GF-D8 (cell line): ENCODE measurements at regions not wholly inside any gene's neighbourhood (a gene's known extent, or its start where the extent isn't known, plus 50 kb on each side); places are given as distances from the start of the nearest gene placed in this dataset.

Source experiments
- DNase-seq: peaks from one replicate; lab custom pipeline; 2025; lab: John Stamatoyannopoulos, UW

GRCh38 chr13:39858794-39859193, 203.3 kb downstream of the COG6 start:
- DNase-seq: no peak

GRCh38 chr13:39859898-39860297, 204.4 kb downstream of the COG6 start:
- no peak for DNase-seq

GRCh38 chr13:39862900-39863299, 207.4 kb downstream of the COG6 start:
- DNase-seq: no peak

- no peak for DNase-seq
These were observed 208.8 kb downstream of the COG6 start for GRCh38 chr13:39864221-39864620.

- no peak for DNase-seq
These were observed 211.3 kb downstream of the COG6 start for GRCh38 chr13:39866722-39867121.

- DNase-seq: no peak
These were observed 212.3 kb downstream of the COG6 start for GRCh38 chr13:39867807-39868206.

GRCh38 chr13:39870197-39870747, 214.8 kb downstream of the COG6 start:
- DNase-seq: no peak

- DNase-seq: no peak
These were observed 219.0 kb downstream of the COG6 start for GRCh38 chr13:39874331-39875053.

- no peak for DNase-seq
These were observed 219.9 kb downstream of the COG6 start for GRCh38 chr13:39875111-39875987.

- DNase-seq: no peak
These were observed 220.8 kb downstream of the COG6 start for GRCh38 chr13:39876258-39876657.

- DNase-seq: no peak
These were observed 221.7 kb downstream of the COG6 start for GRCh38 chr13:39877134-39877533.

GRCh38 chr13:39879286-39880035, 224.0 kb downstream of the COG6 start:
- DNase-seq: no peak

GRCh38 chr13:39881383-39881782, 225.9 kb downstream of the COG6 start:
- DNase-seq: no peak

- no peak for DNase-seq
These were observed 226.4 kb downstream of the COG6 start for GRCh38 chr13:39881887-39882286.

GRCh38 chr13:39884166-39884565, 228.7 kb downstream of the COG6 start:
- no peak for DNase-seq

- no peak for DNase-seq
These were observed 230.9 kb downstream of the COG6 start for GRCh38 chr13:39886336-39886735.

- DNase-seq: no peak
These were observed 231.9 kb downstream of the COG6 start for GRCh38 chr13:39887387-39887786.

- no peak for DNase-seq
These were observed 233.7 kb downstream of the COG6 start for GRCh38 chr13:39888865-39889810.

GRCh38 chr13:39890537-39890936, 235.1 kb downstream of the COG6 start:
- no peak for DNase-seq

GRCh38 chr13:39892721-39893685, 237.5 kb downstream of the COG6 start:
- DNase-seq: no peak
